AG09319 (cell line): ENCODE measurements at regions not wholly inside any gene's neighbourhood (a gene's known extent, or its start where the extent isn't known, plus 50 kb on each side); places are given as distances from the start of the nearest gene placed in this dataset.
A peak's percentile ranks its signal among the peaks of the same experiment; 100 is the strongest.

Experiments
- DNase-seq: peaks from one replicate; pipeline ENCODE4 v3.0.0-alpha.2; 2010; ENCODE audit warnings: low read depth; ENCODE audit errors: extremely low read depth
- CTCF ChIP-seq: IDR thresholded peaks from 2 replicates; pipeline ENCODE4 v1.5.1; 2011; ENCODE audit warnings: low read depth, mild to moderate bottlenecking, inconsistent platforms, low read length, moderate library complexity

GRCh38 chr4:145316897-145317574 is 136.6 kb upstream of the OTUD4 start:
- no peak for DNase-seq
- no peak for TF ChIP-seq CTCF

- DNase-seq: peak; percentile 86
- no peak for TF ChIP-seq CTCF
These were observed 135.4 kb upstream of the OTUD4 start for GRCh38 chr4:145315811-145316225.

GRCh38 chr4:145308598-145308997 is 128.2 kb upstream of the OTUD4 start:
- TF ChIP-seq CTCF: no peak

GRCh38 chr4:145307763-145308430 is 127.5 kb upstream of the OTUD4 start:
- TF ChIP-seq CTCF: no peak
- DNase-seq: no peak

More at GRCh38 chr4:145308598-145308997, 128.2 kb upstream of the OTUD4 start:
- no peak for DNase-seq

GRCh38 chr4:145307120-145307519 is 126.7 kb upstream of the OTUD4 start:
- no peak for DNase-seq
- no peak for TF ChIP-seq CTCF

GRCh38 chr4:145302725-145303124 is 122.3 kb upstream of the OTUD4 start:
- no peak for DNase-seq
- TF ChIP-seq CTCF: no peak

GRCh38 chr4:145301386-145302080 is 121.1 kb upstream of the OTUD4 start:
- DNase-seq: no peak
- no peak for TF ChIP-seq CTCF
